Left hindlimb (tissue), 1 donor: ENCODE measurements at regions not wholly inside any gene's neighbourhood (a gene's known extent, or its start where the extent isn't known, plus 50 kb on each side); places are given as distances from the start of the nearest gene placed in this dataset.
"Not testable (repeated sequence)": the region's sequence is repeated elsewhere in the genome, so short reads cannot be mapped to it uniquely, and the experiment has no call there.

Experiments used
- DNase-seq: peaks from one replicate; pipeline ENCODE4 v3.0.0-alpha.2; 2018

DNA sequence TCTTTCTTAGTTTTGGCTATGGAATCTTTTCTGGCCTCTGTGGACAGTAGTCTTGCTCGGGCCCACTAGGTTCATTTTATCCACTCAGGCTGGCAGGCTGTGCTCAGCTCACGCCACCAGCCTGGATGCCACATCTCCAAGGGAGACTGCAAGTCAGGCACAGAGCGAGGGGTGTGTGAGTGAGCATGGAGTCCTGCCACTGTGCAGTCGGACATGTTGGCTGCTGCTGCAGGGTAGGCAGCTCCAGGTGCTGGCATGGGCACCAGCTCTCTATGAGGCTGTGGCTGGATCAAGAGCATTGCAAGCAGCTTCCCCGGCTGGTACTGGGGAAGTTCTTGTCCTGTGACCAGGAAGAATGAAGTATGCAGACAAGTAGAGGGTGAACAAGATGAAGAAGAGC, 158.9 kb downstream of the PCTP start:
- no peak for DNase-seq

DNA sequence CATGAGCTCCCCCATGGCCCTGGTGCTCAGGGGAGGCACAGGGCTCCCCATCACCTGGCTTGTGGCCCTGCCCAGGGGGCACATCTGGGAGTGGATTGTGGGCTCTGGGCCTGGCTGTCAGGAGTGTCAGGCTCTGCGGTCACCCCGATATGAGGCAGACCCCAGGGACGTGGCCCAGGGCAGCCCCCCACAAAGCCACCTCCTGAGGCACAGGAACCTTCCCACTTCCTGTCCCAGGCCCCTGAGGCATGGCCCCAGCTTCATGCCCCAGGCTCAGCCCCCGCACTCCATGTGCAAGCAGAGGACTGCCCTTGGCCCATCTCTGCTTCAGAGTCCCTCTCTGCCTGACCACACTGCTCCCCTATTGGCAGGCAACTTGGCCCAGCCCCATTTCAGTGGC, 160.3 kb downstream of the PCTP start:
- no peak for DNase-seq

DNA sequence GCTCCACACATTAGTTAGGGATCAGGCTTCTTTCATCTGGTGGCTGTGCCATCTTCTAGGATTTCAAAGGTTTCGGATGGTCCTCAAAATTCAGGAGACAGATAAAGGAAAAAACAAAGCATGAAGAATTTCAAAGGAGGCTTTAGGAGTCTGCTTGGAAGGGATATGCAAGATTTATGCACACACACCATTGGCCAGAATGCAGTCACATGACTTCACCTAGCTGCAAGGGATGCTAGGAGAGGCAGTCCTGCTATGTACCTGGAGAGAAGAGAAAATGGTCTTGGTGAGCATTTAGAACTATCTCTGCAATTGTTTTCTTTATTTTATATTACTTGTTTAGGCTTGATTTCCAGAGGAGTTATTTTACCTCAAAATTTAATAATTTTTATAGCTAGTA, 174.6 kb downstream of the PCTP start:
- DNase-seq: no peak

DNA sequence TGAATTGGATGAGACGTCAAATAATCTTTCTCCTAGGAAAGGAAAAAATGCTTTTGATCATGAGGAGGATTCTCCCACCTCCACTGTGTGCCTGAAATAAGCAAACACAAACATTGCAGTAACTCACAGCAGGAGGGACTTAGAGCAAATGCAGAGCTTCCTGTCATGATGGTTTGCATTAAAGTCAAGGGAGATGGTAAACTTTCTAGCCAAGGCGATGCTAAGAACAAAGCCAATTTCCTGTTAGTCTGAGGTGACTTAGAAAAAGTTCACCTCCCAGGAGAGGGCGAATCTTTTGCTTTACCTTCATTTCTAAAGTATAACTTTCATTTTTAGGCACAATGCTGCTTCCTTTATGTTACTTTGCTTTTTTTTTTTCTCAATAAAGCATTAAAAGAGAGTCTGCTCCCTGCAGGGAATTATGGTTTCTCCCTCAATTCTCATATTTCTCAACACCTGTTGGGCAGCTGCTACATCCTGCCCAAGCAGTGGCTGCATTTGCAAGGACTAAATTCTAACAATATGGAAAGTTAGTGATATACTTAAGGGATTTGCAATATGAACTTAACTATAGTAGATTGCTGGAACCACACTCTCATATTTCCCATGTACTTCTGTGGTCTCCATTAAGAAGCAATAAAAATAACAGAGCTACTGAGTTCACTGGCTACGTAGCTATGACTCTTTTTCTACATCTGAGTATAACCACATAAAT, 175.6 kb downstream of the PCTP start:
- no peak for DNase-seq

DNA sequence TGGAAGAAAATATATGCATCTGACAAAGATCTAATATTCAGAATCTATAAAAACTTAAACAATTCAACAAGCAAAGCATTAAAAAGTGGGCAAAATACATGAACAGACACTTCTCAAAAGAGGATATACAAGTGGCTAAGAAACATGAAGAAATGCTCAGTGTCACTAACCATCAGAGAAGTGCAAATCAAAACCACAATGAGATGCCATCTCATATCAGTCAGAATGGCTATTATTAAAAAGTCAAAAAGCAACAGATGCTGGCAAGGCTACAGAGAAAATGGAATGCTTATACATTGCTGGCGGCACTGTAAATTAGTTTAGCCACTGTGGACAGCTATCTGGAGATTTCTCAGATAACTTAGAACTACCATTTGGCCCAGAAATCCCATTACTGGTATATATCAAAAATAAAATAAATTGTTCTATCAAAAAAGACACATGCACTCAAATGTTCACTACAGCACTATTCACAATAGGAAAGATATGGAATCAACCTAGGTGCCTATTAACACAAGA, 179.5 kb downstream of the PCTP start:
- no peak for DNase-seq

DNA sequence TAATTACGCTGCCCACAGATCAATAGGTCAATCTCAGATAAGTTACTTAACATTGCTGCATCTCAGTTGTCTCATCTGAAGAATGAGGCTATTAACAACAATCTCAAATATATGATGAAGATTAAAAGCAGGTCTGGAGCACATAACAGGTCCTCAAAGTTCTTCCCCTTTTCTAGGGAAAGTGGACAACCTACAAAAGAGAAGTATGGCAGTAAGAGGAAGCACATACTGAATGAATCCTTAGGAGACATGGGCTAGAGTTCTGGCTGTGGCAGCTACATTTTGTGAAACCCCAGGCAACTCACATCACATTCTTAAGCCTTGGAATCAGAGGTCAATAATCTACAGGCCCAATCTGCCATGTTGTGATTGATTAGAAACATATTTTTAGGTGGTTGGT, 180.6 kb downstream of the PCTP start:
- DNase-seq: no peak

DNA sequence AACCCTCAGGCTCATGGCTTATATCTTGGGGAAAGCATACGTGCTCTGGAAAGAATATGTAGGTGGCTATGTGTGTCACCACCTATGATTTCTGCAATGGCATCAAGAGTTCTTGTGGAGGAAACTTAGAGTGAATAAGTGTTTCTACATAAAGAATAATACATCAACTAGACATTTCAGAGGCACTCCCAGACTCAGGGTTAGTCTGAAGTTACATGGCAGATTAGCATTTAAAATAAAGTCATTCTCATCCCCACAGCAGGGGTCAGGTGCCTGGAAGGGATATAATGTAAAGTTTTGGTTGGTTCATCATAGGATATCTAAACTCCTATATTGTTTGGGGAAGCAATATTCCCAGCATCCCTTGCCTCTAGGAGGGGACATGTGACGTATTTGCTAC, 182.1 kb downstream of the PCTP start:
- no peak for DNase-seq

DNA sequence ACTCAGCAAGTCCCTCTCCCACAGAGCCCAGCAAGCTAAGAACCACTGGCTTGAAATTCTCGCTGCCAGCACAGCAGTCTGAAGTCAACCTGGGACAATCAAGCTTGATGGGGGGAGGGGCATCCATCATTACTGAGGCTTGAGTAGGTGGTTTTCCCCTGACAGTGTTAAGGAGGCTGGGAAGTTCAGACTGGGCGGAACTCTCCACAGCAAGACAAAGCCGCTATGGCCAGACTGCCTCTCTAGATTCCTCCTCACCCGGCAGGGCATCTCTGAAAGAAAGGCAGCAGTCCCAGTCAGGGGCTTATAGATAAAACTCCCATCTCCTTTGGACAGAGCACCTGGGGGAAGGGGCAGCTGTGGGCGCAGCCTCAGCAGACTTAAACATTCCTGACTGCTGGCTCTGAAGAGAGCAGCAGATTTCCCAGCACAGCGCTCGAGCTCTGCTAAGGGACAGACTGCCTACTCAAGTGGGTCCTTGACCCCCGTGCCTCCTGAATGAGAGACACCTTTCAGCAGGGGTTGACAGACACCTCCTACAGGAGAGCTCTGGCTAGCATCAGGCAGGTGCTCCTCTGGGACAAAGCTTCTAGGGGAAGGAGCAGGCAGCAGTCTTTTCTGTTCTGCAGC, 188.4 kb downstream of the PCTP start:
- not testable (repeated sequence) for DNase-seq

DNA sequence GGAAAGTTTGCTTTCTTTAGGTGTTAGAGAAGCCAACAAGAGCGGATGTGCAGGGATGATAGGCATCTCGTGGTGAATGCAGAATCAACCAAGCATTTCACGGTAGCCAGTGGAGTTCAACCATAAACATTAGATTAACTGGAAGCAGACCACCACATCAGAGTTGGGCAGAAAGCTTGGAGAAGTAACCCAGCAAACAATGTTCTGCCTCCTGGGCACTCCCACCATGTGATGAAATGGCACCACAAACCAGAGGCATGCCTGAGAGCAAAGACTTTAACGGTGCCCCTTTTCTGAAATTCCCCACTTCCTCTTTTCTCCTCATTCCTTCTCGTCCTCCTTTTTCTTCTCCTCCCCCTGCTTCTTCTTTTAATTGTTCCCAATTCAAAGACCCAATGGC, 193.5 kb upstream of the ANKFN1 start:
- DNase-seq: no peak

DNA sequence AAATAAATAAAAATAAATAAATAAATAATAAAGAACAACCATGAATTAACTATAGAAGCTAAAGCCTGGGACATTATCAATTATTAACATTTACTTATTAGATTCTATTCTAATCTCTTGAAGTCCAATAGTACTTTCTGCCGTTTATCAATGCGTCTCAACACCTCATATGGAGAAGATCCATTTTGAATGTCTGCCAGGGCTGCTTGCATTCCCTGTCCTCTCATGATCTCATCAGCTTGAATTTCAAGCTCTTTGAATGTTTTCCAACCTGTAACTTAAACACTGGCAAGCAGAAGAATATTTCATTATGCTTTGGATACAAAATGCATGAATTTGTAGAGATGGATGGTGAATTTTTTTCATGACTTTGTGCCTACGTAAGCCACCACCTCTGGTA, 191.9 kb upstream of the ANKFN1 start:
- no peak for DNase-seq

DNA sequence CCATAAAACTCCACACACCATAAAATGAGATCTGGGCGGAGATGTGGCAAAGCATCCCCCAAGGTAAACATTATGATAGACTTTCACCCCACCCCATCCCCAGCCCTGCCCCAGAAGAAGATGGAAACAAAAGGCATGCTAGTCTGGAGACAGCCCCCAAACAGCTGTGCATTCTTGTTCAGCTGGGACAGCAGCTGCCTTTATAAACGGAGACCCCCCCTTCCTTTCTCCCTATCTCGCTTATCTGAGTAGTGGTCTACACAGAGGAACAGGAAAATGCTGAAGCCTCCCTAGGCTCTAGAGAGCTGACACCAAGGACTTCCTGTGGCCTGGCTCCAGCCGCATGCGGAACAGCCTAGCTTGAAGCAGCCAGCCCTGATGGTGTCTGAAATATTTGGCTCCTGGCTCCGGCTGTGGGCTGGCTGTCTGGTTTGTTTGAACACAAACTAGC, 190.3 kb upstream of the ANKFN1 start:
- DNase-seq: peak; percentile 54

DNA sequence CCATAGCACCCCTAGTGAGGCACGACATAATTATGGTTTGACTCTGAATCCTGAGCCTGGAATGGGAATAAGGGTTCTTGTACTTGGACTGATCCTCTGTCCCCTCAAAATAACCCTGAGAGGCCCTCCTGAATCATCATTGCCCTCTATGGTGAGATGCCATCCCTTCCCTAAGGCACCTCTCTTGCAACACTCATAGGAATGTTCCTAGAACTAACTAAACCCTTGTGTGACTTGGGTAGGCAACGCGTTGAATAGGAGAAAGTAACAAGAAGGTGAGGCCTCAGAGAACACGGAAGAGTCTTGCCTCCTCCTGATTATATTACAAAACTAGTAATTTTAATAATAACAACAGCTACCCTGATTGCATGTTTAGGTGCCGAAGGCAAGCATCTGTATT, 189.1 kb upstream of the ANKFN1 start:
- no peak for DNase-seq

DNA sequence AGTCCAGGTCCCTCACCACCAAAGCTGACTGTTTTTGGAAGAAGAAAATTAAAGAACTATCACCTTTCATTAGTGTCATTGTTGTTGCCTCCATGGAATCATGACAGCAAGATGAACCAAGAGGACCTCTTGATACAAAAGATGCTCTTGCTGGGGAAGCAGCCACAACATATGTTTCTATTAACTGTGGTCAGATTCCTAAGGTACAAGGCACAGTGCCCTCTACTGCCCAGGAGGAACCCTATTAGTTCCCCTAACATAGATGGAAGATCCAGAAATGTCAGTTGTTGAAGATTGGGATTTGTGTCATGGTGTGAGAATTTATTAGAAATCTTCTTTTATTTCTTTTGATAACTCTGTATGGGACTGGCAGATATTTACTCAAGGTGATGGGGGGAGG, 188.2 kb upstream of the ANKFN1 start:
- no peak for DNase-seq

DNA sequence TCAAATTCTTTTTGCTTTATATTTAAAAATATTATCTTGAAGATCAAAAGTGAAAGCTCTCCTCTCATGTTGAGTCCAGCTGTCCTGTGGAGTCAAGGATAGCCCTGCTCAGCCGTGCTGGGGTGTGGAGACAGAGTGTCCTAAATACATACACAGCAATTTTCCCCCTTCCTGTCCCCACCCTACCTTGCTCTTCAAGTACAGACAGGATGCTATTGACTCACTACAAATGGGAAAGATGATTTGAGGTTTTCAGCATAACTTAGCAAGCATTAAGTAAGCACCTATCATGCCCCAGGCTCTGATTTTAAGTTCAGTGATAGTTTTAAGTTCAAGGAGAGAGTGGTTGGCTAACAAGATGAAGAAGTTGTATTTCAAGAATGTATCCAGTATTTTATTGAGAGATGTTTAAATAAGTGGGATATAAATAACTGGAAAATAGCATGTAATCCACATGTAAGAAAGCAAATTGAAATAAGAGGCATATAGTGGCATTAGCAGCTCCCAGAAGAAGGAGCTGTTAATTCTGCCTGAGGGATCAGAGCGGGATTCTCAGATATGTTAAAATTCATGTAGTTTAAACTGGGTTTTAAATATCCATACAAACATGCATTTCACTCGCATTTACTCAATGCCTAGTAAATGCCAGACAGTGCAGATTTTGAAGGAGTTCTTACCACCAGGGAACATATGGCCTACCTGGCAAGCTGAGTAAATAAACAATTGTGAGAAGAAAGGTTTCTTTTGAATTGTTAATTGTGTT, 183.5 kb upstream of the ANKFN1 start:
- DNase-seq: no peak

DNA sequence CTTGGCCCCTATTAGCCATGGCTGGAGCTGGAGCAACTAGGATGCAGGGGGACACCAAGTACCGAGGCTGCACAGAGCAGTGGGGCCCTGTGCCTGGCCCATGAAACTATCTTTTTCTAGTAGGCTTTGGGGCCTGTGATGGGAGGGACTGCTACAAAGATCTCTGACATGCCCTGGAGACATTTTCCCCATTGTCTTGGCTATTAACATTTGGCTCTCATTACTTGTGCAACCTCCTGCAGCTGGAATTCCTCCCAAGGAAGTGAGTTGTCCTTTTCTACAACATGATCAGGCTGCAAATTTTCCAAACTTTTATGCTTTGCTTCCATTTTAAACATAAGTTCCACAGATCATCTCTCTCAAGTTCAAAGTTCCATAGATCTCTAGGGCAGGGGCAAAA, 174.7 kb upstream of the ANKFN1 start:
- DNase-seq: no peak

DNA sequence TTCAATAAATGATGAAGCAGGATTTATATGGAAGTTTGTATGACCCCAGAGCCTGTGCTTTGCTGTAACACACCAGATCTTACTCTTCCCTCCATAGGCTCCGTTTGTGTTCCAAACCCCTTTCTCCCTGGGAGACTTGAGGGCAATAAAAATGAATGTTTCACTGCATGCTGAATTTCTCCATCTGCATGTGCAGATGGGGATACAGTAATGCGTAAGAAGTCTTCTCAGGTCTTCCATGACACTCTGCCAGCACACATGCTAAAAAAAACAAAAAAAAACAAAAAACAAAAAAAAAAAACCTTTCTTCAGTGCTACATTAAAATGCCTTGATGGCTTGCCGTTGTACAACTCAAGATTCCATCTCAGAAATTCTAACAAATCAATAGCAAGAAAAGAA, 170.2 kb upstream of the ANKFN1 start:
- DNase-seq: no peak

DNA sequence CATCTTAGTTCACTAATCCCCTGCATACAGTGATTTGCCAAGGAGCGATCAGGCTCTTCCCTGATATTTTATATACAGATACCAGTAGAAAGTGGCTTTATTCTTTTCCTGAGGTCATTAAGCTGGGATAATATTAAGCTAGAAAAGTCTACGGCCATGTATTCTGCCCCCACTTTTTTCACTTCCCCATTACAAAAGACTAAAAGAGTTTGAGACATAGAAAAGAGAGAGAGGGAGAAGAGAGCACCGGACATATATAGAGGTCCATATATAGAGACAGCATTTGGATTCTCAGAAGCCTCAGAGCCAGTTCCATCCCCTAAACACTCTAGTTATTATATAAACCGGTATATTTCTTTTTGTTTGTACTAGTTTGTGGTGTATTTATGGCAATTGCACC, 166.5 kb upstream of the ANKFN1 start:
- DNase-seq: no peak

DNA sequence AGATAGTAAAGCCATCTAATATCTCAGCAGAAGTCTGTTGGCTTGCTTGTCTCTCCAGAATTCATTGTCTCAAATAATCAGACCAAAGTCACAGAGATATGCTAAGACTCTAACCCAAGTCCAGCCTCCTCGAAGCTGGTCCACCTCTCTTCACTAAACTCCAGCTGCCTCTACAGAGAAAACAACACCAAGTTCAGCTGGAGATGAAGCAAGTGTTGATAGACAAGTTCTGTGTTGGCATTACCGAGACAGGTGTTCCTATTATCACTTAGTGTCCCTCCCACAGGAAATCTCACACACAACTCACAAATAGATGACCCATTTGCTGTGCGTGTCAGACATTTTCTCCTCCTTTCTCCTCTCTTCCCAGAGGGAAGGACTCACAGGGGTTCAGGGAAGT, 164.4 kb upstream of the ANKFN1 start:
- DNase-seq: no peak

DNA sequence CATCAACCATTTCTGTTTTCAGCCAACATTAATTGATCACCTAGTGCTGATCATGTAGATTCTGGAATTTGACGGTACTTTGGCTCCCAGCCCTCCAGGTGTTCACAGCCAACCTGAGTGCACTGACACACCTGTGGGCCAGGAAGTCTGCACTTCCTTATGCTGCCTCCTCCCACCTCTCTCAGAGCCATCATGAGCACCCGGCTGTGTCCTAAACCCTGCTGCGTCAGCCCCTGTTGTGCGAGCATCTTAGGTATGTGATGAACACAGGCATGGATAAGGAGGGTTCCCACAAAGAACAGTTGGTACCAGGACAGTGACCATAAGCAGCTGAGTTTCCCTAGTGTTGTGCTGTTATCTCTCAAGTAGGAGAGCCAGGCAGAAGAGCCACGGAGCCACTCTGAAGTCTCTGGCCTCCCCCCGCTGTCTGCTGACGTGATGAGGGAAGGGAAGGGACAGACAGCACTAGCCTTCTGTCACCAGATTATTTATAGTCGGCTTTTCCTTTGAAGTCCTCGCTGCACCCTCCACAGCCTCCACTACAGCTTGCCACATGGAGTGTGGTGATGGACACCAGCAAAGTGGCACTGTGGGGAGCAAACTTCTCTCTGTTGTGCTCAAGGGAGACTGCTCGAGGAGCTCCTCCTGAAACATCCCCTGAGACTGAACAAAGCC, 162.8 kb upstream of the ANKFN1 start:
- DNase-seq: no peak

DNA sequence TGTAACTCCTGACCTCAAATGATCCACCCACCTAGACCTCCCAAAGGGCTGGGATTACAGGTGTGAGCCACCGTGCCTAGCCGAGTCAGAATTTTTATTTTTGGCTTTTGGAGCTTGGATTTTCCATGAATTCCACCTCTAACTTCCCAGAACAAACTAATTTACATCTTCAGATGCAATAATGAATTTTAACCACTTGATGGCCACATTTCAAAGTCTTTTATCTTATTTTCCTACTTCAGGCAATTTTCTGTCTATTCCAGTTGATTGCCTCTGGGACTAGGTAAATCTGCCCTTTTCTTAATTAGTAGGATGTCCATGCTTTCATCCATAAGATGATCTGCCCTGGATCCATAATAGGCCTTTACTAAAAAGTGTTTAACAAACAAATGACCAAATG, 156.4 kb upstream of the ANKFN1 start:
- no peak for DNase-seq

DNA sequence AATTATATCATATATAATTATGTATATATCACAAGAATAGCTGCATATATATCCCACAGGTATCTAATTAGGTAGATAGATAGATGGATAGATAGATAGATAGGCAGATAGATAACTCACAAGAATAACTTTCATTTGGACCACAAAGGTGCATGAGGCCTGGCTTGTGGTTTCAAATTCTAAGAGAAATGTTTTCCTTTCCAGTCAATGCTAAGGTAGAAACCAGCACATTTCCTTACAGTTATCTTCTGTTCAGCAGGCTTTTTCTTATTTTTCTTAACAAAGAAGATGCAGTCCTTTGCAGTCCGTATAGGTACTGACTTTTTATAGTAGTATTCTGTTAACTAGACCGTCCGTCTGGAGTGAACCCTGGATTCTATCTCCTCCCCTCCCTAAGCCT, 152.9 kb upstream of the ANKFN1 start:
- DNase-seq: no peak

DNA sequence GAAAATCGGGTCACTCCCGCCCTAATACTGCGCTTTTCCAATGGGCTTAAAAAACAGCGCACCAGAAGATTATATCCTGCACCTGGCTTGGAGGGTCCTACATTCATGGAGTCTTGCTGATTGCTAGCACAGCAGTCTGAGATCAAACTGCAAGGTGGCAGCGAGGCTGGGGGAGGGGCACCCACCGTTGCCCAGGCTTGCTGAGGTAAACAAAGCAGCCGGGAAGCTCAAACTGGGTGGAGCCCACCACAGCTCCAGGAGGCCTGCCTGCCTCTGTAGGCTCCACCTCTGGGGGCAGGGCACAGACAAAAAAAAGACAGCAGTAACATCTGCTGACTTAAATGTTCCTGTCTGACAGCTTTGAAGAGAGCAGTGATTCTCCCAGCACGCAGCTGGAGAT, 150.6 kb upstream of the ANKFN1 start:
- not testable (repeated sequence) for DNase-seq
